CD8-positive, alpha-beta memory T cell (primary cell): ENCODE measurements at regions not wholly inside any gene's neighbourhood (a gene's known extent, or its start where the extent isn't known, plus 50 kb on each side); places are given as distances from the start of the nearest gene placed in this dataset.

Experiments
- CTCF ChIA-PET: fragments of 350-600 bp; sonication (Branson Sonifier 250); formaldehyde crosslinking; loops from one replicate; lab custom pipeline; 2021; ENCODE audit warnings: antibody characterized with exemption; lab: Charles Lee
- POLR2A ChIA-PET: fragments of 350-600 bp; sonication (Branson Sonifier 250); formaldehyde crosslinking; loops from one replicate; lab custom pipeline; 2021; ENCODE audit warnings: antibody characterized with exemption; lab: Charles Lee
- DNase-seq, 5 donors: peaks; one replicate each; pipeline versions ENCODE4 v3.0.0 to v3.0.0-alpha.2; 2020 to 2022; ENCODE audit warnings: mixed read lengths in 1 of 5
- H3K27ac ChIP-seq: one replicate; pipeline ENCODE4 v1.7.0; 2013; ENCODE audit warnings: low read depth, mild to moderate bottlenecking, low read length, moderate library complexity
- H3K27me3 ChIP-seq: 2 replicates; pipeline ENCODE4 v1.7.0; 2013; ENCODE audit warnings: low read length, mild to moderate bottlenecking; ENCODE audit not compliant: insufficient read depth, poor library complexity, severe bottlenecking
- H3K36me3 ChIP-seq: 2 replicates; pipeline ENCODE4 v1.7.0; 2013; ENCODE audit warnings: mild to moderate bottlenecking, low read length, moderate library complexity; ENCODE audit not compliant: insufficient read depth
- H3K4me1 ChIP-seq: 2 replicates; pipeline ENCODE4 v1.7.0; 2013; ENCODE audit warnings: mild to moderate bottlenecking, low read length, moderate library complexity; ENCODE audit not compliant: insufficient read depth
- H3K4me3 ChIP-seq: 2 replicates; pipeline ENCODE4 v1.7.0; 2013; ENCODE audit warnings: mild to moderate bottlenecking, low read length
- H3K9me3 ChIP-seq: 2 replicates; pipeline ENCODE4 v1.7.0; 2013; ENCODE audit warnings: mild to moderate bottlenecking, low read length
- H3K27ac Mint-ChIP-seq, 8 donors: one replicate each; pipeline ENCODE4 v1.8.0; 2020 to 2021; ENCODE audit warnings: mixed read lengths in 8 of 8, mild to moderate bottlenecking in 6 of 8, inconsistent platforms in 3 of 8, moderate library complexity in 3 of 8
- H3K27me3 Mint-ChIP-seq, 2 donors: one replicate each; pipeline ENCODE4 v1.8.0; 2020 to 2021; ENCODE audit warnings: mixed read lengths in 2 of 2, mild to moderate bottlenecking in 1 of 2, moderate library complexity in 1 of 2
- H3K36me3 Mint-ChIP-seq, 3 donors: one replicate each; pipeline ENCODE4 v1.8.0; 2020 to 2021; ENCODE audit warnings: mixed read lengths in 3 of 3, inconsistent platforms in 1 of 3, mild to moderate bottlenecking in 1 of 3
- H3K4me1 Mint-ChIP-seq, 3 donors: one replicate each; pipeline ENCODE4 v1.8.0; 2020 to 2021; ENCODE audit warnings: mixed read lengths in 3 of 3, inconsistent platforms in 1 of 3, mild to moderate bottlenecking in 1 of 3
- H3K4me3 Mint-ChIP-seq, 7 donors: one replicate each; pipeline ENCODE4 v1.8.0; 2020 to 2021; ENCODE audit warnings: mixed read lengths in 7 of 7, mild to moderate bottlenecking in 6 of 7, moderate library complexity in 4 of 7, inconsistent platforms in 2 of 7
- H3K9me3 Mint-ChIP-seq, 5 donors: one replicate each; pipeline ENCODE4 v1.8.0; 2020 to 2022; ENCODE audit warnings: mixed read lengths in 5 of 5, mild to moderate bottlenecking in 3 of 5, moderate library complexity in 2 of 5, inconsistent platforms in 1 of 5

GRCh38 chr2:12543978-12544558 is 172.7 kb upstream of the TRIB2 start:
- Histone ChIP-seq H3K4me1 (no peaks in the 10 kb centered on the region), H3K9me3 (no peaks in the 10 kb centered on the region), H3K36me3 (no peaks in the 10 kb centered on the region), H3K4me3 (no peak overlapping the region), H3K27ac (no peak overlapping the region), H3K27me3 (no peaks in the 10 kb centered on the region)
- DNase-seq = no peak
- H3K9me3 Mint-ChIP-seq = no peaks in the 10 kb centered on the region
- POLR2A ChIA-PET = no interaction called here
- H3K36me3 Mint-ChIP-seq = no peaks in the 10 kb centered on the region
- peaks cover 0 to 4% (median 2%) of the 10 kb centered on the region in 3 donors for H3K4me1 Mint-ChIP-seq
- no peak overlapping the region for H3K4me3 Mint-ChIP-seq
- H3K27me3 Mint-ChIP-seq = no peaks in the 10 kb centered on the region
- H3K27ac Mint-ChIP-seq = no peak overlapping the region
- CTCF ChIA-PET = no interaction called here

- ChIA-PET CTCF (interaction anchor here (1.0 to 1.7 kb wide), 3 partner anchors 8 to 9 kb away, joined by 4 to 5 read pairs (median 5); no protein-coding TSS in a partner anchor), POLR2A (no interaction called here)
- H3K27me3 ChIP-seq = no peaks in the 10 kb centered on the region
- Mint-ChIP-seq H3K27me3 (no peaks in the 10 kb centered on the region), H3K36me3 (peaks cover 0 to 3% (median 0%) of the 10 kb centered on the region in 3 donors), H3K4me1 (peaks cover 0 to 4% (median 2%) of the 10 kb centered on the region in 3 donors), H3K9me3 (no peaks in the 10 kb centered on the region), H3K4me3 (no peak overlapping the region), H3K27ac (peak overlapping the region in 1 of 8 donors; percentile 36)
- H3K9me3 ChIP-seq = no peaks in the 10 kb centered on the region
- H3K36me3 ChIP-seq = no peaks in the 10 kb centered on the region
- no peak overlapping the region for H3K4me3 ChIP-seq
- no peaks in the 10 kb centered on the region for H3K4me1 ChIP-seq
- no peak overlapping the region for H3K27ac ChIP-seq
- DNase-seq = no peak
These were observed 169.1 kb upstream of the TRIB2 start for GRCh38 chr2:12547566-12548170.

GRCh38 chr2:12548906-12549305 is 167.8 kb upstream of the TRIB2 start:
- no peak overlapping the region for H3K27ac ChIP-seq
- H3K4me1 ChIP-seq = no peaks in the 10 kb centered on the region
- no peak for DNase-seq
- POLR2A ChIA-PET = no interaction called here
- H3K27me3 ChIP-seq = no peaks in the 10 kb centered on the region
- no peaks in the 10 kb centered on the region for H3K36me3 ChIP-seq
- Mint-ChIP-seq H3K27me3 (no peaks in the 10 kb centered on the region), H3K9me3 (no peaks in the 10 kb centered on the region), H3K4me3 (no peak overlapping the region), H3K4me1 (peaks cover 2 to 4% (median 2%) of the 10 kb centered on the region in 3 donors), H3K36me3 (peaks cover 0 to 3% (median 0%) of the 10 kb centered on the region in 3 donors), H3K27ac (no peak overlapping the region)
- no peaks in the 10 kb centered on the region for H3K9me3 ChIP-seq
- CTCF ChIA-PET = interaction anchor here (1.0 to 1.6 kb wide), 3 partner anchors 9 to 167 kb away, joined by 3 to 5 read pairs (median 4); no protein-coding TSS in a partner anchor
- no peak overlapping the region for H3K4me3 ChIP-seq

- Histone ChIP-seq H3K27ac (no peak overlapping the region), H3K4me1 (peaks cover 3% of the 10 kb centered on the region), H3K4me3 (no peak overlapping the region), H3K36me3 (no peaks in the 10 kb centered on the region), H3K9me3 (no peaks in the 10 kb centered on the region), H3K27me3 (no peaks in the 10 kb centered on the region)
- no peak overlapping the region for H3K27ac Mint-ChIP-seq
- H3K9me3 Mint-ChIP-seq = no peaks in the 10 kb centered on the region
- H3K36me3 Mint-ChIP-seq = peaks cover 0 to 3% (median 0%) of the 10 kb centered on the region in 3 donors
- H3K27me3 Mint-ChIP-seq = no peaks in the 10 kb centered on the region
- no peak for DNase-seq
- peaks cover 7 to 11% (median 9%) of the 10 kb centered on the region in 3 donors for H3K4me1 Mint-ChIP-seq
- no peak overlapping the region for H3K4me3 Mint-ChIP-seq
- ChIA-PET POLR2A (no interaction called here), CTCF (interaction anchor here (1.2 to 1.4 kb wide), 2 partner anchors 12 to 49 kb away, joined by 3 read pairs; no protein-coding TSS in a partner anchor)
These were observed 167.1 kb upstream of the TRIB2 start for GRCh38 chr2:12549641-12550040.

DNA sequence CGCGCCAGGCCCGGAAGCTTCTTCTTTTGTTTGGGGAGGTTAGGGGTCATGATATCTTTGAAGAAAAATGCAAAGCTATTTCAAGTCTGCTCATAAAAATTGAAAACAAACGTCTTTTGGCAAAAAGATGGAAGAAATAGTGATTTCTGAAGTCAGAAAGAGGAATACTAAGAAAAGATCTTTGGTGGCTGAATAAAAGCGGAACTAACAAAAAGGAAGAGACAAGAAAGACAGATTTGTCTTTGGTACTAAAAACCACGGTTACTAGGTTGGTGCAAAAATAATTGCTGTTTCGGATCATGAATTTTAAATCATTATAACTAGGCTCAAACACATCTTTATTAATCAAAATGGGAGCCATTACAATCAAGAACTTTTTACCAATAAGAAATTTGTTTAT is 164.6 kb upstream of the TRIB2 start:
- CTCF ChIA-PET = no interaction called here
- DNase-seq = no peak
- H3K9me3 Mint-ChIP-seq = no peaks in the 10 kb centered on the region
- Histone ChIP-seq H3K9me3 (no peaks in the 10 kb centered on the region), H3K27me3 (no peaks in the 10 kb centered on the region), H3K27ac (no peak overlapping the region), H3K4me1 (peaks cover 26% of the 10 kb centered on the region), H3K4me3 (no peak overlapping the region), H3K36me3 (no peaks in the 10 kb centered on the region)
- peaks cover 0 to 3% (median 0%) of the 10 kb centered on the region in 3 donors for H3K36me3 Mint-ChIP-seq
- H3K27me3 Mint-ChIP-seq = no peaks in the 10 kb centered on the region
- peak overlapping the region in 1 of 8 donors; percentile 76 for H3K27ac Mint-ChIP-seq
- no peak overlapping the region for H3K4me3 Mint-ChIP-seq
- H3K4me1 Mint-ChIP-seq = peaks cover 27 to 36% (median 34%) of the 10 kb centered on the region in 3 donors
- POLR2A ChIA-PET = no interaction called here

DNA sequence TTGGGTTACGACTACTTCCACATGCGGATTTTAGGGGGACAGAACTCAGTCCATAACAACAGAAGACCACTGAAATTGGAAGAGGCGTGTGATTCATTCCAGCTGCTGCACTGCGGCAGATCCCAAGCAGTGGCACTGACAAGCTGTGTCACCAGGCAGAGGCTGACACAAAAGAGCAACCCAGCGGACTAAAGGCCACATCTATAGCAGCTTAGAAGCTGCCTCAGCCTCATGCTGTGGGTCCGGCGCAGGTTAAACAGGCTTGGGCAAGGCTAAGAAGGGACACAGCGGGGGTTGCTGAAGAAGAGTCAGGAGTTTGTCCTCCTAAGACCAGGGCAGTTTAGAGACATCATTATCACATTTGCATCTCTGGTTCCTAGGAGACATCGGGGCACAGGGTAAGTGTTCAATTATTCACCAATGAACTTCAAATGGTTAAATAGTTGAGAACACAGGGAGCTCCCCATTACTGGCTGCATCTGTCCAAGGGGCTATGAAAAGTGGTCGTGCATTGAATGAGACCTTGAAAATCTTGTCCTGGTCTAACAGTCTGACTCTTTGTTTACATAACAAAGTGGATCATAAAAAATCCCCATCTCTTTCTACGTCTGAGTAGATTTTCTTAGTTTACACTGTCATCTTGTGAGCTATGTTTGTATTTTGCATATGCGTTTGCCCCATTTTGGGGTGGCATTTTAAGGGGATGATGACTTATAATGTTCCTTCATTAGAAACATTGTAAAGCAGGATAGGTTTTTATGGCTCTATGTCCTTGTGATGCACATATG is 162.3 kb upstream of the TRIB2 start:
- peaks cover 0 to 3% (median 0%) of the 10 kb centered on the region in 3 donors for H3K36me3 Mint-ChIP-seq
- peaks cover 0 to 3% of the 10 kb centered on the region in 2 donors for H3K27me3 Mint-ChIP-seq
- Histone ChIP-seq H3K27ac (no peak overlapping the region), H3K9me3 (no peaks in the 10 kb centered on the region), H3K27me3 (no peaks in the 10 kb centered on the region), H3K36me3 (no peaks in the 10 kb centered on the region), H3K4me3 (no peak overlapping the region), H3K4me1 (peaks cover 28% of the 10 kb centered on the region)
- peak overlapping the region in 1 of 7 donors; percentile 9 for H3K4me3 Mint-ChIP-seq
- no peaks in the 10 kb centered on the region for H3K9me3 Mint-ChIP-seq
- peak overlapping the region; percentile 7 to 90 (median 56) for H3K27ac Mint-ChIP-seq
- POLR2A ChIA-PET = no interaction called here
- peaks cover 30 to 41% (median 35%) of the 10 kb centered on the region in 3 donors for H3K4me1 Mint-ChIP-seq
- CTCF ChIA-PET = interaction anchor here (0.6 to 2.1 kb wide), 2 partner anchors 8 to 103 kb away, joined by 3 to 5 read pairs; no protein-coding TSS in a partner anchor
- no peak for DNase-seq

DNA sequence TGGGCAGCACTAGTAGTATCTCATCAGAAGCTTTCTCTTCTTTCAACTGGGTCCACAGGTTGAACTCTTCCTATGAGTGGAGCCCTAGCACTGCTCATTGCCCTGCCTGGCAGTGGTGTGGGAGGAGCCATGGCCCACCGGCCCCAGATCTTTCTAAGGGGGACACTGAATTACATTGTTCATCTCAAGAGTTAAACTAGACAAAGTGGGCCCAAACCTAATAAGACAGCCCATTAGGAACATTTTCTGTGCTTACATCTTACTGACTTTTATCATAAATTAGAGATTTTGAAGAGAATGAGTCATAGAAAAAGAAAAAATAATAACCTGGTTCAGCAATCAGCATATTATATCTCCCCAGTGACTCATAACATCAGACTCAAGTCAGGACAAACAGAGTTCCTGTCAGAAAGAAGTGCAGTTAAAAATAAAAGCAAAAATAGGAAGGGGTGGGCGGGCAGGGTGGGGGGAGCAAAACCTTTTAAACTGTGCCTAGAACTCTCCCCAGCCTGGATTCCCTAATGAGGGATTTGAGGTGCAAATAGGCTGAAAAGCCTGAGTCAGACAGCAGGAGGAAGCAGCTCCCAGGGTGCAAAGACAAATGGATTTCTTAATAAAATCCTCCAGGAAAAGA is 161.6 kb upstream of the TRIB2 start:
- CTCF ChIA-PET = interaction anchor here (0.6 to 2.1 kb wide), 3 partner anchors 9 to 103 kb away, joined by 3 to 5 read pairs (median 3); no protein-coding TSS in a partner anchor
- no peaks in the 10 kb centered on the region for H3K27me3 ChIP-seq
- Mint-ChIP-seq H3K4me3 (peak overlapping the region in 5 of 7 donors; percentile 9 to 54 (median 10)), H3K36me3 (peaks cover 0 to 3% (median 0%) of the 10 kb centered on the region in 3 donors), H3K9me3 (no peaks in the 10 kb centered on the region), H3K27me3 (peaks cover 0 to 3% of the 10 kb centered on the region in 2 donors), H3K4me1 (peaks cover 30 to 41% (median 35%) of the 10 kb centered on the region in 3 donors), H3K27ac (peak overlapping the region; percentile 7 to 90 (median 56))
- no peaks in the 10 kb centered on the region for H3K36me3 ChIP-seq
- H3K4me1 ChIP-seq = peaks cover 28% of the 10 kb centered on the region
- no peak overlapping the region for H3K27ac ChIP-seq
- POLR2A ChIA-PET = no interaction called here
- DNase-seq = no peak
- H3K9me3 ChIP-seq = no peaks in the 10 kb centered on the region
- H3K4me3 ChIP-seq = no peak overlapping the region
